ENCODE measurements at regions not wholly inside any gene's neighbourhood (a gene's known extent, or its start where the extent isn't known, plus 50 kb on each side); places are given as distances from the start of the nearest gene placed in this dataset.

- TF ChIP-seq REST (IDR thresholded peaks at IDR 0.05; ENCODE audit: insufficient read depth in 1 of 2, low read depth in 2 of 2, low read length in 1 of 2) (no peak), TCF7L2 (IDR thresholded peaks at IDR 0.05; ENCODE audit: low read depth, low read length) (no peak), POLR2AphosphoS5 (IDR thresholded peaks at IDR 0.05; ENCODE audit: low read depth, low read length) (no peak), SIN3A (IDR thresholded peaks at IDR 0.05; ENCODE audit: borderline replicate concordance, insufficient read depth, low read depth, low read length) (no peak), CTCF (IDR thresholded peaks at IDR 0.05) (no peak)
- Histone ChIP-seq H3K27me3 (ENCODE audit: control insufficient read depth, insufficient read depth, low read length) (no peaks in the 10 kb centered on the region), H3K36me3 (ENCODE audit: control insufficient read depth, insufficient read depth, low read length) (no peaks in the 10 kb centered on the region), H3K4me3 (ENCODE audit: low read depth in 2 of 2, low read length in 2 of 2) (no peak overlapping the region), H3K27ac (ENCODE audit: low read length) (no peak overlapping the region), H3K9me3 (ENCODE audit: control insufficient read depth, insufficient read depth, low read depth, low read length) (no peaks in the 10 kb centered on the region), H3K4me1 (ENCODE audit: control insufficient read depth, insufficient read depth, low read length) (no peaks in the 10 kb centered on the region)
- no TSS peak for BruUV-seq (replicated peaks)
- ChIA-PET CTCF (no interaction called here), POLR2A (no interaction called here)
- DNase-seq (ENCODE audit: low read depth, low spot score) (no peak), ATAC-seq (no peak)
- intact Hi-C loops (cut with micrococcal nuclease; ENCODE audit: unreplicated experiment), result no loop called here
- in situ Hi-C loops (cut with HindIII; ENCODE audit: low pct_unique_long_range_greater_than_20kb, low sequenced_read_pairs), result no loop called here
These were observed 214.3 kb upstream of the NR5A2 start for GRCh38 chr1:199813198-199813597.

- ChIA-PET CTCF (no interaction called here), POLR2A (no interaction called here)
- BruUV-seq (replicated peaks), result no TSS peak
- Histone ChIP-seq H3K36me3 (ENCODE audit: control insufficient read depth, insufficient read depth, low read length) (no peaks in the 10 kb centered on the region), H3K27me3 (ENCODE audit: control insufficient read depth, insufficient read depth, low read length) (no peaks in the 10 kb centered on the region), H3K4me3 (ENCODE audit: low read depth in 2 of 2, low read length in 2 of 2) (no peak overlapping the region), H3K4me1 (ENCODE audit: control insufficient read depth, insufficient read depth, low read length) (no peaks in the 10 kb centered on the region), H3K9me3 (ENCODE audit: control insufficient read depth, insufficient read depth, low read depth, low read length) (no peaks in the 10 kb centered on the region), H3K27ac (ENCODE audit: low read length) (no peak overlapping the region)
- DNase-seq (ENCODE audit: low read depth, low spot score), result no peak
- ATAC-seq, result no peak
- TF ChIP-seq REST (IDR thresholded peaks at IDR 0.05; ENCODE audit: insufficient read depth in 1 of 2, low read depth in 2 of 2, low read length in 1 of 2) (no peak), SIN3A (IDR thresholded peaks at IDR 0.05; ENCODE audit: borderline replicate concordance, insufficient read depth, low read depth, low read length) (no peak), TCF7L2 (IDR thresholded peaks at IDR 0.05; ENCODE audit: low read depth, low read length) (no peak), POLR2AphosphoS5 (IDR thresholded peaks at IDR 0.05; ENCODE audit: low read depth, low read length) (no peak), CTCF (IDR thresholded peaks at IDR 0.05) (no peak)
- intact Hi-C loops (cut with micrococcal nuclease; ENCODE audit: unreplicated experiment) (no loop called here), in situ Hi-C loops (cut with HindIII; ENCODE audit: low pct_unique_long_range_greater_than_20kb, low sequenced_read_pairs) (no loop called here)
These were observed 211.6 kb upstream of the NR5A2 start for GRCh38 chr1:199815947-199816346.
